Muscle of leg (tissue), 3 donors: ENCODE measurements at regions not wholly inside any gene's neighbourhood (a gene's known extent, or its start where the extent isn't known, plus 50 kb on each side); places are given as distances from the start of the nearest gene placed in this dataset.
A peak's percentile ranks its signal among the peaks of the same experiment; 100 is the strongest.

Source experiments
- DNase-seq: peaks from one replicate; pipeline ENCODE4 v3.0.0; 2013
- H3K27ac ChIP-seq: one replicate; pipeline ENCODE4 v1.5.1; 2013; ENCODE audit warnings: mild to moderate bottlenecking, low read length, control low read depth
- H3K27me3 ChIP-seq: one replicate; pipeline ENCODE4 v1.6.1; 2013; ENCODE audit warnings: low read length; ENCODE audit not compliant: control insufficient read depth, insufficient read depth
- H3K36me3 ChIP-seq: one replicate; pipeline ENCODE4 v1.6.1; 2013; ENCODE audit warnings: low read length; ENCODE audit not compliant: control insufficient read depth, insufficient read depth
- H3K4me1 ChIP-seq: one replicate; pipeline ENCODE4 v1.6.1; 2013; ENCODE audit warnings: low read length; ENCODE audit not compliant: control insufficient read depth, insufficient read depth
- H3K4me3 ChIP-seq: one replicate; pipeline ENCODE4 v1.5.1; 2013; ENCODE audit warnings: low read length, control low read depth
- H3K9me3 ChIP-seq: replicated peaks from 2 replicates; pipeline ENCODE4 v1.6.1; 2013; ENCODE audit warnings: low read depth, low read length; ENCODE audit not compliant: control insufficient read depth
- WGBS: methylation state at CpG from one replicate; pipeline ENCODE4 v1.1.5; 2013; ENCODE audit warnings: missing lambda C conversion rate; ENCODE audit not compliant: insufficient coverage; 5-methylcytosine and 5-hydroxymethylcytosine counted together

- no peak overlapping the region for H3K27ac ChIP-seq
- no peak for DNase-seq
- no peaks in the 10 kb centered on the region for H3K27me3 ChIP-seq
- WGBS, result no CpG with 5 or more reads among the region's 1 CpG
- no peaks in the 10 kb centered on the region for H3K36me3 ChIP-seq
- H3K4me1 ChIP-seq, result no peaks in the 10 kb centered on the region
- no peaks in the 10 kb centered on the region for H3K9me3 ChIP-seq
- no peak overlapping the region for H3K4me3 ChIP-seq
Observed at GRCh38 chr2:187857826-187858225, 303.6 kb upstream of the TFPI start.

GRCh38 chr2:187862715-187863114, 308.5 kb upstream of the TFPI start:
- Histone ChIP-seq H3K4me3 (no peak overlapping the region), H3K36me3 (no peaks in the 10 kb centered on the region), H3K27me3 (no peaks in the 10 kb centered on the region), H3K4me1 (no peaks in the 10 kb centered on the region), H3K9me3 (no peaks in the 10 kb centered on the region), H3K27ac (no peak overlapping the region)
- WGBS, result no CpG with 5 or more reads among the region's 3 CpGs
- DNase-seq, result peak; percentile 16

- Histone ChIP-seq H3K36me3 (no peaks in the 10 kb centered on the region), H3K27me3 (no peaks in the 10 kb centered on the region), H3K4me1 (no peaks in the 10 kb centered on the region), H3K4me3 (no peak overlapping the region), H3K27ac (no peak overlapping the region), H3K9me3 (no peaks in the 10 kb centered on the region)
- WGBS, result no CpG with 5 or more reads among the region's 4 CpGs
- DNase-seq, result no peak
Observed at GRCh38 chr2:187865025-187865424, 310.8 kb upstream of the TFPI start.

GRCh38 chr2:187867165-187867564, 312.9 kb upstream of the TFPI start:
- Histone ChIP-seq H3K4me1 (no peaks in the 10 kb centered on the region), H3K27ac (no peak overlapping the region), H3K36me3 (no peaks in the 10 kb centered on the region), H3K9me3 (no peaks in the 10 kb centered on the region), H3K27me3 (no peaks in the 10 kb centered on the region), H3K4me3 (no peak overlapping the region)
- no peak for DNase-seq
- WGBS, result 95% methylated on average over 8 of the region's 8 CpGs

- 79% methylated on average over 9 of the region's 9 CpGs for WGBS
- Histone ChIP-seq H3K4me3 (no peak overlapping the region), H3K36me3 (no peaks in the 10 kb centered on the region), H3K27ac (no peak overlapping the region), H3K27me3 (no peaks in the 10 kb centered on the region), H3K9me3 (no peaks in the 10 kb centered on the region), H3K4me1 (no peaks in the 10 kb centered on the region)
- no peak for DNase-seq
Observed at GRCh38 chr2:187869195-187869594, 315.0 kb upstream of the TFPI start.

- DNase-seq, result no peak
- H3K9me3 ChIP-seq, result no peaks in the 10 kb centered on the region
- H3K27ac ChIP-seq, result no peak overlapping the region
- WGBS, result no CpG with 5 or more reads among the region's 3 CpGs
- no peaks in the 10 kb centered on the region for H3K36me3 ChIP-seq
- H3K4me1 ChIP-seq, result no peaks in the 10 kb centered on the region
- H3K27me3 ChIP-seq, result no peaks in the 10 kb centered on the region
- no peak overlapping the region for H3K4me3 ChIP-seq
Observed at GRCh38 chr2:187871506-187871905, 317.3 kb upstream of the TFPI start.

GRCh38 chr2:187873132-187873531, 318.9 kb upstream of the TFPI start:
- Histone ChIP-seq H3K9me3 (no peaks in the 10 kb centered on the region), H3K27me3 (no peaks in the 10 kb centered on the region), H3K4me3 (no peak overlapping the region), H3K36me3 (no peaks in the 10 kb centered on the region), H3K4me1 (no peaks in the 10 kb centered on the region), H3K27ac (no peak overlapping the region)
- WGBS, result no CpG with 5 or more reads among the region's 2 CpGs
- DNase-seq, result peak; percentile 11

- Histone ChIP-seq H3K36me3 (no peaks in the 10 kb centered on the region), H3K27ac (no peak overlapping the region), H3K4me1 (no peaks in the 10 kb centered on the region), H3K9me3 (no peaks in the 10 kb centered on the region), H3K27me3 (no peaks in the 10 kb centered on the region), H3K4me3 (no peak overlapping the region)
- no CpG with 5 or more reads among the region's 2 CpGs for WGBS
- no peak for DNase-seq
Observed at GRCh38 chr2:187874786-187875185, 320.6 kb upstream of the TFPI start.

- Histone ChIP-seq H3K4me1 (no peaks in the 10 kb centered on the region), H3K9me3 (no peaks in the 10 kb centered on the region), H3K27me3 (no peaks in the 10 kb centered on the region), H3K36me3 (no peaks in the 10 kb centered on the region), H3K4me3 (no peak overlapping the region), H3K27ac (no peak overlapping the region)
- 83% methylated on average over 1 of the region's 3 CpGs for WGBS
- DNase-seq, result peak; percentile 54
Observed at GRCh38 chr2:187875261-187876141, 321.3 kb upstream of the TFPI start.

- H3K4me3 ChIP-seq, result no peak overlapping the region
- H3K36me3 ChIP-seq, result no peaks in the 10 kb centered on the region
- DNase-seq, result no peak
- no peaks in the 10 kb centered on the region for H3K9me3 ChIP-seq
- H3K27ac ChIP-seq, result no peak overlapping the region
- no peaks in the 10 kb centered on the region for H3K4me1 ChIP-seq
- WGBS, result no CpG with 5 or more reads among the region's 5 CpGs
- H3K27me3 ChIP-seq, result no peaks in the 10 kb centered on the region
Observed at GRCh38 chr2:187876554-187876953, 322.3 kb upstream of the TFPI start.

GRCh38 chr2:187877391-187877790, 323.2 kb upstream of the TFPI start:
- DNase-seq, result no peak
- H3K4me3 ChIP-seq, result no peak overlapping the region
- H3K4me1 ChIP-seq, result no peaks in the 10 kb centered on the region
- no peaks in the 10 kb centered on the region for H3K36me3 ChIP-seq
- no peak overlapping the region for H3K27ac ChIP-seq
- H3K27me3 ChIP-seq, result no peaks in the 10 kb centered on the region
- H3K9me3 ChIP-seq, result no peaks in the 10 kb centered on the region
